NCI-H82 (cell line): ENCODE measurements at regions not wholly inside any gene's neighbourhood (a gene's known extent, or its start where the extent isn't known, plus 50 kb on each side); places are given as distances from the start of the nearest gene placed in this dataset.

Source experiments
- DNase-seq: peaks from one replicate; lab custom pipeline; 2025; lab: John Stamatoyannopoulos, UW

GRCh38 chr4:1572964-1573720 is 111.0 kb downstream of the FAM53A start:
- no peak for DNase-seq

GRCh38 chr4:1572521-1572920 is 111.6 kb downstream of the FAM53A start:
- no peak for DNase-seq

GRCh38 chr4:1572010-1572385 is 112.1 kb downstream of the FAM53A start:
- no peak for DNase-seq

- no peak for DNase-seq
These were observed 112.7 kb downstream of the FAM53A start for GRCh38 chr4:1571165-1572009.

- no peak for DNase-seq
These were observed 113.6 kb downstream of the FAM53A start for GRCh38 chr4:1570291-1571164.

- no peak for DNase-seq
These were observed 114.5 kb downstream of the FAM53A start for GRCh38 chr4:1569461-1570151.

GRCh38 chr4:1568855-1569460 is 115.2 kb downstream of the FAM53A start:
- no peak for DNase-seq

GRCh38 chr4:1567808-1568581 is 116.1 kb downstream of the FAM53A start:
- DNase-seq = peak; percentile 45

GRCh38 chr4:1567519-1567807 is 116.7 kb downstream of the FAM53A start:
- DNase-seq = no peak

GRCh38 chr4:1566838-1567518 is 117.1 kb downstream of the FAM53A start:
- DNase-seq = no peak

GRCh38 chr4:1566301-1566837 is 117.7 kb downstream of the FAM53A start:
- DNase-seq = peak; percentile 41

GRCh38 chr4:1565598-1566295 is 118.4 kb downstream of the FAM53A start:
- no peak for DNase-seq

GRCh38 chr4:1564535-1565375 is 119.4 kb downstream of the FAM53A start:
- no peak for DNase-seq

- peak; percentile 70 for DNase-seq
These were observed 120.2 kb downstream of the FAM53A start for GRCh38 chr4:1563768-1564485.

- no peak for DNase-seq
These were observed 120.9 kb downstream of the FAM53A start for GRCh38 chr4:1563241-1563640.

- no peak for DNase-seq
These were observed 121.3 kb downstream of the FAM53A start for GRCh38 chr4:1562771-1563170.

- DNase-seq = no peak
These were observed 121.7 kb downstream of the FAM53A start for GRCh38 chr4:1562371-1562770.
